ENCODE measurements at regions not wholly inside any gene's neighbourhood (a gene's known extent, or its start where the extent isn't known, plus 50 kb on each side); places are given as distances from the start of the nearest gene placed in this dataset.

- no peak for TF ChIP-seq POLR2AphosphoS5 (IDR thresholded peaks at IDR 0.05; ENCODE audit: low read depth, low read length)
- no peak for ATAC-seq
- Histone ChIP-seq H3K27me3 (ENCODE audit: insufficient read depth, low read length) (no peaks in the 10 kb centered on the region), H3K79me2 (ENCODE audit: insufficient read depth, low read length) (no peaks in the 10 kb centered on the region), H3K9ac (ENCODE audit: low read length) (no peak overlapping the region), H3K4me3 (replicated peaks in 1 of 2; ENCODE audit: low read depth in 1 of 2, low read length in 2 of 2) (no peak overlapping the region), H3K36me3 (ENCODE audit: control insufficient read depth in 1 of 2, insufficient read depth in 2 of 2, low read length in 2 of 2) (no peaks in the 10 kb centered on the region), H2AFZ (ENCODE audit: low read depth, low read length, poor library complexity, severe bottlenecking) (no peak overlapping the region), H4K20me1 (ENCODE audit: insufficient read depth) (no peaks in the 10 kb centered on the region), H3K9me3 (ENCODE audit: control insufficient read depth in 1 of 2, insufficient read depth in 1 of 2, low read depth in 1 of 2, low read length in 2 of 2) (no peaks in the 10 kb centered on the region), H3K9me2 (ENCODE audit: insufficient read depth) (no peaks in the 10 kb centered on the region), H3K4me2 (ENCODE audit: low read length) (no peak overlapping the region), H3K4me1 (ENCODE audit: control insufficient read depth in 1 of 2, insufficient read depth in 2 of 2, low read length in 2 of 2) (no peaks in the 10 kb centered on the region), H3K27ac (ENCODE audit: low read depth, low read length) (no peak overlapping the region)
- intact Hi-C loops (cut with micrococcal nuclease), result no loop called here
- CTCF ChIA-PET, result no interaction called here
- DNase-seq (ENCODE audit: low read depth, low spot score), result no peak
- BruUV-seq (replicated peaks), result no TSS peak
- RAD21 ChIA-PET (ENCODE audit: low non-redundant PET in 1 of 2, low total read pairs in 2 of 2, uncharacterized antibody in 2 of 2, unreplicated experiment in 2 of 2), result no interaction called here
- POLR2A ChIA-PET, result no interaction called here
Observed at GRCh38 chr12:42945927-42946326, 356.4 kb upstream of the PRICKLE1 start.

GRCh38 chr12:42944516-42944915 is 355.0 kb upstream of the PRICKLE1 start:
- H4K20me1 ChIP-seq (ENCODE audit: insufficient read depth), result no peaks in the 10 kb centered on the region
- ATAC-seq (no peak), DNase-seq (ENCODE audit: low read depth, low spot score) (no peak)
- H3K27me3 ChIP-seq (ENCODE audit: insufficient read depth, low read length), result no peaks in the 10 kb centered on the region
- CTCF ChIA-PET, result no interaction called here
- H3K36me3 ChIP-seq (ENCODE audit: control insufficient read depth in 1 of 2, insufficient read depth in 2 of 2, low read length in 2 of 2), result no peaks in the 10 kb centered on the region
- H3K9ac ChIP-seq (ENCODE audit: low read length), result no peak overlapping the region
- no peak for TF ChIP-seq YY1 (IDR thresholded peaks at IDR 0.05; ENCODE audit: extremely low read depth, insufficient replicate concordance, low read depth, low read length)
- no peak for TF ChIP-seq TCF7L2 (IDR thresholded peaks at IDR 0.05; ENCODE audit: borderline replicate concordance, extremely low read depth, insufficient read depth, insufficient read length)
- H3K4me1 ChIP-seq (ENCODE audit: control insufficient read depth in 1 of 2, insufficient read depth in 2 of 2, low read length in 2 of 2), result no peaks in the 10 kb centered on the region
- H3K4me3 ChIP-seq (replicated peaks in 1 of 2; ENCODE audit: low read depth in 1 of 2, low read length in 2 of 2), result no peak overlapping the region
- intact Hi-C loops (cut with micrococcal nuclease), result no loop called here
- H3K9me2 ChIP-seq (ENCODE audit: insufficient read depth), result no peaks in the 10 kb centered on the region
- no peak overlapping the region for H3K4me2 ChIP-seq (ENCODE audit: low read length)
- H3K79me2 ChIP-seq (ENCODE audit: insufficient read depth, low read length), result no peaks in the 10 kb centered on the region
- POLR2A ChIA-PET, result no interaction called here
- no peak overlapping the region for H2AFZ ChIP-seq (ENCODE audit: low read depth, low read length, poor library complexity, severe bottlenecking)
- no TSS peak for BruUV-seq (replicated peaks)
- no peaks in the 10 kb centered on the region for H3K9me3 ChIP-seq (ENCODE audit: control insufficient read depth in 1 of 2, insufficient read depth in 1 of 2, low read depth in 1 of 2, low read length in 2 of 2)
- RAD21 ChIA-PET (ENCODE audit: low non-redundant PET in 1 of 2, low total read pairs in 2 of 2, uncharacterized antibody in 2 of 2, unreplicated experiment in 2 of 2), result no interaction called here
- no peak overlapping the region for H3K27ac ChIP-seq (ENCODE audit: low read depth, low read length)

GRCh38 chr12:42936991-42937390 is 347.4 kb upstream of the PRICKLE1 start:
- POLR2A ChIA-PET, result no interaction called here
- no peaks in the 10 kb centered on the region for H3K79me2 ChIP-seq (ENCODE audit: insufficient read depth, low read length)
- no peaks in the 10 kb centered on the region for H4K20me1 ChIP-seq (ENCODE audit: insufficient read depth)
- intact Hi-C loops (cut with micrococcal nuclease), result no loop called here
- no peaks in the 10 kb centered on the region for H3K27me3 ChIP-seq (ENCODE audit: insufficient read depth, low read length)
- DNase-seq (ENCODE audit: low read depth, low spot score), result no peak
- no peak overlapping the region for H3K9ac ChIP-seq (ENCODE audit: low read length)
- no TSS peak for BruUV-seq (replicated peaks)
- H3K36me3 ChIP-seq (ENCODE audit: control insufficient read depth in 1 of 2, insufficient read depth in 2 of 2, low read length in 2 of 2), result no peaks in the 10 kb centered on the region
- no peak overlapping the region for H2AFZ ChIP-seq (ENCODE audit: low read depth, low read length, poor library complexity, severe bottlenecking)
- no peak overlapping the region for H3K4me3 ChIP-seq (replicated peaks in 1 of 2; ENCODE audit: low read depth in 1 of 2, low read length in 2 of 2)
- no peak overlapping the region for H3K4me2 ChIP-seq (ENCODE audit: low read length)
- no peaks in the 10 kb centered on the region for H3K4me1 ChIP-seq (ENCODE audit: control insufficient read depth in 1 of 2, insufficient read depth in 2 of 2, low read length in 2 of 2)
- ATAC-seq, result no peak
- no peaks in the 10 kb centered on the region for H3K9me3 ChIP-seq (ENCODE audit: control insufficient read depth in 1 of 2, insufficient read depth in 1 of 2, low read depth in 1 of 2, low read length in 2 of 2)
- RAD21 ChIA-PET (ENCODE audit: low non-redundant PET in 1 of 2, low total read pairs in 2 of 2, uncharacterized antibody in 2 of 2, unreplicated experiment in 2 of 2), result no interaction called here
- no peaks in the 10 kb centered on the region for H3K9me2 ChIP-seq (ENCODE audit: insufficient read depth)
- CTCF ChIA-PET, result no interaction called here
- H3K27ac ChIP-seq (ENCODE audit: low read depth, low read length), result no peak overlapping the region
- TF ChIP-seq SIN3A (IDR thresholded peaks at IDR 0.05; ENCODE audit: low read depth) (no peak), RAD21 (IDR thresholded peaks at IDR 0.05; ENCODE audit: low read depth) (no peak), YY1 (IDR thresholded peaks at IDR 0.05; ENCODE audit: extremely low read depth, insufficient replicate concordance, low read depth, low read length) (no peak), EZH2 (IDR thresholded peaks at IDR 0.05) (no peak), ZBTB33 (IDR thresholded peaks at IDR 0.05; ENCODE audit: extremely low read depth, insufficient replicate concordance, low read length) (no peak), POLR2AphosphoS5 (IDR thresholded peaks at IDR 0.05; ENCODE audit: low read depth, low read length) (no peak), ATF3 (IDR thresholded peaks at IDR 0.05) (no peak), TCF7L2 (IDR thresholded peaks at IDR 0.05; ENCODE audit: borderline replicate concordance, extremely low read depth, insufficient read depth, insufficient read length) (no peak), SP1 (IDR thresholded peaks at IDR 0.05; ENCODE audit: low read depth) (no peak), ZFX (IDR thresholded peaks at IDR 0.05) (no peak), MAX (IDR thresholded peaks at IDR 0.05) (no peak)
